NCI-H146 treated with DMSO at 0.1 percent for 48 hours (cell line): ENCODE measurements at regions not wholly inside any gene's neighbourhood (a gene's known extent, or its start where the extent isn't known, plus 50 kb on each side); places are given as distances from the start of the nearest gene placed in this dataset.

Experiments
- DNase-seq: peaks from one replicate; lab custom pipeline; 2025; ENCODE audit not compliant: unreplicated experiment; lab: John Stamatoyannopoulos, UW

- DNase-seq: no peak
Observed at GRCh38 chr4:125511715-125512114, 197.0 kb downstream of the FAT4 start.

- no peak for DNase-seq
Observed at GRCh38 chr4:125515016-125515415, 200.3 kb downstream of the FAT4 start.

DNA sequence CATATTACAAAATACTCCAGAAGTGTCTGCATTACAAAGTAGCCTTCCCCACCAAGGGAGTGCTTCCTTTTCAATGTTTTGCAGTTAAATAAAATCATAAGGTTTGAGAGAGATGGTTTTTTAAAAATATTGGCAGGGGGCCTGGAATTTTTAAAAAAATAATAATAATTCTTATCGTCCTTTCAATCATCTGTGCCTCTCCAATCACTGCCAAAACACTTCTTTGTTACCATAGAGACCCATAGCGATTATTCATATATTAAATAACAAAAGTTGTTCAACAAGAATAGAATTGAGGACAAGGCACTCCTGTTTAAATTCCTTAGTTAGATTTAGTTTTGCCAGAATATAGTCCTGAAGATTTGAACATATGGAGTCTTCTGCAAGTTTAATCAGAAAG lies 203.1 kb downstream of the FAT4 start:
- no peak for DNase-seq

DNA sequence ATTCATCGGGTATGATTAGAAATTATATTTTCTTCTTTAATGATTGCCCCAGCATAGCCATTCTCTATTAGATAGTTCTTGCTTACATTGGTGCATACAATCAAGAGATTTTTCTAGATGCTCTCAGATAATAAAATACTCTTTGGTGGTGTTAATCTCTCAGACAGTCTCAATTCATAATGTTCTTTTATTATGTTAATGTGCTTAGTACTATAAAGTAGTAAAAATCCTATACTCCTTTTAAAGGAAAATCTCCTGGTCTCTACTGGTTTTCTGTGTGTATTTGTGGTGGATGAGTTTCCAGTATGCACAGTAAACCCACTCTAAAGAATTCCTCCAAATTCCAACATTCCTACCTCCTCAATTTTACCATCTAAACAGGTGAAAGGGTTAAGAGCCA lies 203.5 kb downstream of the FAT4 start:
- DNase-seq: no peak

DNA sequence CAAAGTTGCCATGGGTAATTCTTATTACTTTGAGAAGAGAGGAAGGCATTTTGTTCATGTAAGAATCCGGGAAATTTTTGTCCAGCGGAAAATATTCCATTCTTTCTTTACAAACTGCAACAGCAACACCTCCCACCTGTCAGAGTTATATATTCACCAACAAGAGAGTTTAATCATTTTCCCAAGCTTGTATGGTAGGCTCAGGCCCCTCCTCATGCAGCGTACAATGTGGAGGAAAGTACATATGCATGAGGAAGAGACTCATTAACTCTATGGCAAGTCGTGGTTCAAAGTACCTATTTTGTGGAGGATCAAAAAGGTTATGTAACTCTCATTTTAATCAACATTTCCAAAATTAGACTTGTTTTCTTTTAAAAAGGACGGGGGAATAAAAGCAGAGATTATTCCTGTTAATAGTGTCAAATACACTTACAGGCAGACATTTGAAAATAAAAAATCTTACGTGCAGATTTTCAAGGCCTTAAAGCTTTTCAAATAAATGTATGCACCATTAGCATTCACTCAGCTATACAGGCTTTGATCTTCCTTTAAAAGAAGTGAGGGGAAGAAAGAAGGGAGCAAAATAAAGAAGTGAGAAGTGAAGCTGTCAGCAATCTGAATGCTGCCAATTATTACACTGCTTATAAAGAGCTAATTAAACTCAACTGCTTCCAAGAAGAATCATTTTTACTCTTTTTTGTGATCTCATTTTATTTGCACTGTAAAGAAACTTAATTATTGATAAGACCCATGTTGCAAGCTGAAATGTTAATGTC lies 204.8 kb downstream of the FAT4 start:
- DNase-seq: no peak

GRCh38 chr4:125520258-125520990 lies 205.7 kb downstream of the FAT4 start:
- DNase-seq: no peak

GRCh38 chr4:125522588-125522987 lies 207.8 kb downstream of the FAT4 start:
- no peak for DNase-seq

DNA sequence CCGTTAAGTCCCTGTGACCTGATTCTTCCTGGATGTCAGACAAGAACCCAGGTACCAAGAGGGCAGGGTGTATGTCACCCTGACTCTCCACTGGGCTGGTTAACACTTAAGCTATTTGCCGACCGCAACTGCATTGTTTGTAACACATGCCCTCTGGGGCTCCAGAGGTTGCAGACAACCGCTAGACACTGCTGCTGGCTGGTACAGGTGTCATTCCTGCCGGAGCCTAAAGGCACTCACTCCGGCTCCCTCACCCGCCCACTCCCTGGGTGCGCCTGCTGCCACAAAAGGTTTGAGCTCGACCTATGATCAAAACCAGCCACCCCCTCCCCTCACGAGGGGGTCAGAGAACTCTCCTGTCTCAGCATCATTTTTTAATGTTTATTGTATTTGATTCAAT lies 208.2 kb downstream of the FAT4 start:
- DNase-seq: no peak

- DNase-seq: no peak
Observed at GRCh38 chr4:125526420-125526819, 211.7 kb downstream of the FAT4 start.

DNA sequence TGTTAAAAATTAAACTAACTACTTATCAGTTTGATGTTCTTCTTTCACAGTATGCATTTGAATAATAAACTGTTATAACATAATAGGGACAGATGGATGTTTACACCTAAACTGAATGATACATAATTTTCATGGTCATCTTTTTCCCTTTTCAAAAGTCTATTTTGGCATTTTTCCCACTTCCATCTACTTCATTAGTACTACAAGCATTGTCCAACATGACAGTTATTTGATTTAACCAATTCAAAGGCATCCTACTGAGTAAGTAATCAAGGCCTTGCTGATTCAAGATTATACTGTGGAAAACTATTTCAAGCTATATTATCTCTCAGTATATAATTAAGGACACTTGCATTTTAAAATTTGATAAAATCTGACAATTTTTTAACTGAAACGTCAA lies 212.9 kb downstream of the FAT4 start:
- peak; percentile 53 for DNase-seq

DNA sequence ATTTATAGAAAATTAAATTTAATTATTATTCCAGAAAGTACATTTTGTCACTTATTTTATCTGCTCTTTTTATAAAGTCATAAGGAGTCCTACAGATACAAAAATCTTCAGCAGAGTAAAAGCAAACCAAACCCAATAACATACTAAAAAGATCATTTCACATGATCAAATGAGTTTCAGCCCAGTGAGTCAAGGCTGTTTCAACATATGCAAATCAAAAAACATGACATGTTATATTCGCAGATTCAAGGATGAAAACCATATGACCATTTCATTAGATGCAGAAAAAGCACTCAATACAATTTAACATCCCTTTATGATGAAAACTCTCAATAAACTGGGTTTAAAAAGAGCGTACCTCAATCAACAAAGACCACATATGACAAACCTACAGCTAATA lies 214.3 kb downstream of the FAT4 start:
- DNase-seq: no peak

- DNase-seq: no peak
Observed at GRCh38 chr4:125538670-125539069, 223.9 kb downstream of the FAT4 start.

DNA sequence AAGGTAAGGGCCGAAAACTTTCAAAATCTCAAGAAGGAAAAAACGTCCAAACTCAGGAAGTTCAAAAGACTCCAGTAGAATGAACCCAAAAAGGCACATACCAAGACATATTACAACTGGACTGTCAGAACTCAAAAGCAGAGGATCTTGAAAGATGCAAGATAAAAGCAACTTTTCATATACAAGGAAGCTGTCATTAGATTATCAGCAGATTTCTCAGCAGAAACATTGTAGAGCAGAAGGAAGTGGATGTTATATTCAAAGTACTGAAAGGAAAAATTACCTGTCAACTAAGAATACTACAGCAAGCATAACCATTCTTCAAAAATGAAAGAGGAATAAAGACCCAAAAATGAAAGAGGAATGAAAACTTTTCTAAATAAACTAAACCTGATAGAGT lies 224.9 kb downstream of the FAT4 start:
- no peak for DNase-seq

DNA sequence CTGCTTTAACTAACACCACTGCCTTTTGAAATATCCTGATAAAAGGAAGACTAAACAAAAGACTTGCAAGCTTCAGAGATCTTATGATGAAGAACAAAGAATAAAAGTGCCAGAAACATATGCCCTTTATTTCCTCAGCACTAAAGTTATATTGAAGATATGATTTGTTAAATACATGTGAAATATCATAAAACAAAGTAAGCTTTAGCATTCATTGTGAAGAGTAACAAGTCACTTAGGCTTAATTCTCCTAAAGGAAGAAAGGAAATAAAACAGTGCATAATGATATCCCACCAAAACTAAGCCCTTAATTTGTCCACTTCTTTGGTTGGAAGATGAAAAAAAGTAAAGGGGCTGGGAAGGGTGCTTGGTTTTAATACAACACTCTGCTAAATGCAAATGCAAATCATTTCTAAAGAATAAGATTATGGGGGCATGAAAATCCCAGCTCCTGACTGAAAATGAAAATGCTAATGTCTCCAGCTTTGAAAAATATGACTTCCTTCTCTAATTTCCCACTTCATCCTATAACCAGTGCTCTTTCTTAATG lies 227.2 kb downstream of the FAT4 start:
- no peak for DNase-seq

DNA sequence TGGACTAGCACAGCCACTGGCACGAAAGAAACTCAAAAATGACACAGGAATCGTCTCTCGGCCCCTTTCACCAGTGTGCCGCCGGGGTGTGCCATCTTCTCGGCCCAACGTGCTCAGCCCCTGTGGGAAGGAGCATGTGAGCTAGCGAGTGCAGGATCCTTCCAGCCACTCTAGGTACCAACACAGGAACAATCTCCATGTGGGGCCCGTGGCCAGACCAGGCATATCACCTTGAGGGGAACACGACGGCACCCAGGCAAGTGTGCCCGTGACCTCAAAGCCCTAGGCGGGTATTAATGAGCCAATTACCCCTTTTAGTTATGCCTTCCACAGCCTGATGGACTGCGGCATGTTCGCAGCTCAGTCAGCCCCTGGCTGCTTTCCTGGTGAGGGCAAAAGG lies 231.5 kb downstream of the FAT4 start:
- no peak for DNase-seq

GRCh38 chr4:125547836-125548235 lies 233.1 kb downstream of the FAT4 start:
- no peak for DNase-seq

GRCh38 chr4:125550769-125551168 lies 236.0 kb downstream of the FAT4 start:
- DNase-seq: no peak

DNA sequence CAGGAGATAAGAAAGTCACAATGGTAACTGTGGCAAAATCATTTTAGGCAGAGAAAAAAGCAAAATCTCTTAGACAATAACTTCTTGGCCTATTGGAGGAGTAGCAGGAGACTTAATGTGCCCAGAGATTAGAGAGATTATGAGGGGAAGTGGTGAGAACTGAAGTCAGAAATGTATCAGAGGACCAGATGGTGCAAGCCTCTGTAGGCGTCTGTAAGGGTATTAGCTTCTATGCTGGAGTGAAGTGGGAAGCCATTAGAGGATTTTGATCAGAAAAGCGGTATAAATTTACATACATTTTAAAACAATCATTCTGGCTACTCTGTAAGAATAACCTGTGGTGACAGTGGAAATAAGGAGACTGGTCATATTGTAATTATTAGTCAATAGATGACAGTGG lies 236.7 kb downstream of the FAT4 start:
- DNase-seq: no peak

GRCh38 chr4:125551967-125552366 lies 237.2 kb downstream of the FAT4 start:
- DNase-seq: no peak

- DNase-seq: no peak
Observed at GRCh38 chr4:125572601-125573000, 257.8 kb downstream of the FAT4 start.

GRCh38 chr4:125573368-125573767 lies 258.6 kb downstream of the FAT4 start:
- DNase-seq: no peak

- DNase-seq: no peak
Observed at GRCh38 chr4:125573786-125574185, 259.0 kb downstream of the FAT4 start.
